ENCODE measurements at regions not wholly inside any gene's neighbourhood (a gene's known extent, or its start where the extent isn't known, plus 50 kb on each side); places are given as distances from the start of the nearest gene placed in this dataset.

DNA sequence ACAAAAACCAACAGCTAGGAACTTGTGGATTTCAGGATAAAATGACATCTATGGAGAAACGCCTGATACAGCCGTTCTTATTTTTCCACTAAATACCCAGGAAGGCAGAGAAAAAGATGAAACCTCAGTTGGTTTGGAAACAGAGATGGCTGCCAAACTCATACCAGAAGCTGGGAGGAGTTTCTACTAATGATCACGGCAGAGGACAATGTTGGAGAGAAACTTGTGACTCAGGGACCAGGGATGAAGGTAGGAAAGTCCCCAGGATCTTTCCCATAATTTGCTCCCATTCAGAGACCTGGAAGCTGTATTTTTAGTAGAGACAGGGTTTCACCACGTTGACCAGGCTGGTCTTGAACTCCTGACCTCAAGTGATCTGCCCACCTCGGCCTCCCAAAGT, 187.1 kb upstream of the IER5L start:
- Histone ChIP-seq H3K27me3 (no peaks in the 10 kb centered on the region), H3K27ac (no peak overlapping the region), H3K9me3 (peaks cover 0 to 15% (median 4%) of the 10 kb centered on the region in 12 donors), H3K4me1 (no peaks in the 10 kb centered on the region), H3K4me3 (no peak overlapping the region), H3K36me3 (no peaks in the 10 kb centered on the region)
- intact Hi-C loops (cut with DNase I), result no loop called here
- 65 to 76% (median 68%) methylated on average over 5 of the region's 5 CpGs for WGBS, 4 donors
- TF ChIP-seq POLR2A (IDR thresholded peaks at IDR 0.05), result no peak
- TF ChIP-seq, protein P1, sequence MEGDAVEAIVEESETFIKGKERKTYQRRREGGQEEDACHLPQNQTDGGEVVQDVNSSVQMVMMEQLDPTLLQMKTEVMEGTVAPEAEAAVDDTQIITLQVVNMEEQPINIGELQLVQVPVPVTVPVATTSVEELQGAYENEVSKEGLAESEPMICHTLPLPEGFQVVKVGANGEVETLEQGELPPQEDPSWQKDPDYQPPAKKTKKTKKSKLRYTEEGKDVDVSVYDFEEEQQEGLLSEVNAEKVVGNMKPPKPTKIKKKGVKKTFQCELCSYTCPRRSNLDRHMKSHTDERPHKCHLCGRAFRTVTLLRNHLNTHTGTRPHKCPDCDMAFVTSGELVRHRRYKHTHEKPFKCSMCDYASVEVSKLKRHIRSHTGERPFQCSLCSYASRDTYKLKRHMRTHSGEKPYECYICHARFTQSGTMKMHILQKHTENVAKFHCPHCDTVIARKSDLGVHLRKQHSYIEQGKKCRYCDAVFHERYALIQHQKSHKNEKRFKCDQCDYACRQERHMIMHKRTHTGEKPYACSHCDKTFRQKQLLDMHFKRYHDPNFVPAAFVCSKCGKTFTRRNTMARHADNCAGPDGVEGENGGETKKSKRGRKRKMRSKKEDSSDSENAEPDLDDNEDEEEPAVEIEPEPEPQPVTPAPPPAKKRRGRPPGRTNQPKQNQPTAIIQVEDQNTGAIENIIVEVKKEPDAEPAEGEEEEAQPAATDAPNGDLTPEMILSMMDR (IDR thresholded peaks at IDR 0.05), result no peak
- DNase-seq, result no peak
- ATAC-seq, result no peak

DNA sequence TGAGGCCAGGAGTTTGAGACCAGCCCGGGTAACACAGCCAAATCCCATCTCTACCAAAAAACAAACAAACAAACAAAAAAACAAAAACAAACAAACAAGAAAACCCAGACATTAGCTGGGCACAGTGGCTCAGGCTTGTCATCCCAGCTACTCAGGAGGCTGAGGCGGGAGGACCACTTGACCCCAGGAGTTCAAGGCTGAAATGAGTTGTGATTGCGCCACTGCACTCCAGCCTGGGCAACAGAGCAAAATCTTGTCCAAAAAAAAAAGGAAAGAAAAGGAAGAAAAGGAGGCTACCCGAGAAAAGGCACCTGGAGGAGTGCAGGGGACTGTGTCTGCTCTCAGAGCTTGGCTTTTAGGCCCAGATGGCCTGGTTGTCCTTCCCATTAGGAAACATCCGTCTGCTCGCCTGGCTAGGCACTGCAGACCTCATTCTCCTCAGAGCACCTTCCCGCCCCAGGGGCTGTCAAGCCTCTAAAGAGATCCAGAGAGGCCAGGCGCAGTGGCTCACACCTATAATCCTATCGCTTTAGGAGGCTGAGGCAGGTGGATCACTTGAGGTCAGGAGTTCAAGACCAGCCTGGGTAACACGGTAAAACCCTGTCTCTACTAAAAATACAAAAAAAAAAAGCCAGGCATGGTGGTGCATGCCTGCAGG, 185.3 kb upstream of the IER5L start:
- no peak for TF ChIP-seq POLR2A (IDR thresholded peaks at IDR 0.05)
- TF ChIP-seq, protein P1 (IDR thresholded peaks at IDR 0.05), result no peak
- peak in 1 of 5 donors; percentile 28 for DNase-seq

DNA sequence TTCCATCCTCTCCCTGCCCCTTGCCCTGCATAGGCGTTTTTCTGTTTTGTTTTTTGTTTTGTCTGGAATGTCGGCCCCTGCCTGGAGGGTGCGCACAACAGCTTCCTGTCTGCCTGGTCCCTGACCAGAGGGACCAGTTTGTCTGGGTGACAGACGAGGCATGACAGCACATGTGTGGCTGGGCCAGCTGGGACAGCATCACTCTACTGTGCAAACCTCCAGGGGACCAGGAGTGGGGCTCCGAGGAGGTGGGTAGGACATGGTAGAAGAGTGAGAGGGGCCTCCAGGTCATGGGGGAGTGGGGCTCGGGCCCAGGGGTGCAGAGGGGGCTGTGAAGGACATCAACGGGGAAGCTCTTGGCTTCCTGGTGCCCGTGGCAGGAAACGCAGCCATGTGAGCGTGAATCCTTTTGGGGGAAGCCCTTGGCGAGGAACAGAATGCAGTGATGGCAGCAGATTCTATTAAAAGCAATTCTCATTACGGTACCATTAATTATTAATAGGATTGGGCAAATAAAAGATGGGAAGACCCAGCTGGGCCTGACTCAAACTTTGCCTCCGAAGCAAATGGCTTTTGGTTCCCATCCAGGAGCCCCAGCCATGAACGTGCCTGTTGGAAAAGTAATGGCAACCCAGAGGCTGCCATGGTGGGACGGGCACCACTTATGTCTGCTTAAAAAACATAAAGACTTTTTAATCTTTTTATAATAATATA, 184.4 kb upstream of the IER5L start:
- H3K4me3 ChIP-seq, result no peak overlapping the region
- no peak for TF ChIP-seq POLR2A (IDR thresholded peaks at IDR 0.05)
- TF ChIP-seq, protein P1 (IDR thresholded peaks at IDR 0.05), result no peak
- 73 to 75% (median 74%) methylated on average over 15 of the region's 15 CpGs for WGBS, 4 donors
- no peaks in the 10 kb centered on the region for H3K4me1 ChIP-seq
- no peaks in the 10 kb centered on the region for H3K36me3 ChIP-seq
- intact Hi-C loops (cut with DNase I), result no loop called here
- ATAC-seq (no peak), DNase-seq (peak in 1 of 5 donors; percentile 29)
- H3K27ac ChIP-seq, result no peak overlapping the region
- no peaks in the 10 kb centered on the region for H3K27me3 ChIP-seq
- H3K9me3 ChIP-seq, result no peaks in the 10 kb centered on the region

More for the DNA sequence above, 185.3 kb upstream of the IER5L start:
- 88 to 96% (median 96%) methylated on average over 10 of the region's 10 CpGs for WGBS, 4 donors
- intact Hi-C loops (cut with DNase I), result no loop called here
- no peaks in the 10 kb centered on the region for H3K36me3 ChIP-seq
- no peak overlapping the region for H3K27ac ChIP-seq
- ATAC-seq, result no peak
- H3K4me1 ChIP-seq, result no peaks in the 10 kb centered on the region
- no peaks in the 10 kb centered on the region for H3K9me3 ChIP-seq
- no peak overlapping the region for H3K4me3 ChIP-seq
- H3K27me3 ChIP-seq, result no peaks in the 10 kb centered on the region

DNA sequence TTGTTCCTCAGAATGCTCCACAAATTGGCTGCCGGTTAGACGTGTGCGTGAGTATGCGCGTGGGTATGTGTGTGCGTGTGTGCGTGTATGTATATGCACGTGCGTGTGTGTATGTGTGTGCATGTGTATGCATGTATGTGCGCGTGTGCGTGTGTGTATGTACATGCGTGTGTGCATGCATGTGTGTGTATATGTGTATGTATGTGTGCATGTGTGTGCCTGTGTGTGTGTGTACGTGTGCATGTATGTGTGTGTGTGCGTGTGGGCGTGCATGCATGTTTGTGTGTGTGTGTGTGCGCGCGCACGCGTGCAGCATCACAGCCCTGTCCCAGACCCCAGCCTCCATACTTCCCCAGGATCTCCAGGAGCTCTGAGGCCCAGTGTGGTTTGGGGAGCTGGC, 183.1 kb upstream of the IER5L start:
- Histone ChIP-seq H3K4me3 (no peak overlapping the region), H3K9me3 (peaks cover 0 to under 1% (median 0%) of the 10 kb centered on the region in 12 donors), H3K4me1 (no peaks in the 10 kb centered on the region), H3K27me3 (no peaks in the 10 kb centered on the region), H3K27ac (no peak overlapping the region), H3K36me3 (no peaks in the 10 kb centered on the region)
- TF ChIP-seq, protein P1 (IDR thresholded peaks at IDR 0.05), result no peak
- TF ChIP-seq POLR2A (IDR thresholded peaks at IDR 0.05), result no peak
- intact Hi-C loops (cut with DNase I), result no loop called here
- DNase-seq (peak in 1 of 5 donors; percentile 20), ATAC-seq (no peak)
- WGBS, 4 donors, result 92 to 97% (median 93%) methylated on average over 21 of the region's 21 CpGs

Measured in heart left ventricle (tissue), 16 donors.